ENCODE measurements at regions not wholly inside any gene's neighbourhood (a gene's known extent, or its start where the extent isn't known, plus 50 kb on each side); places are given as distances from the start of the nearest gene placed in this dataset.

GRCh38 chr10:30680908-30681307 is 51.4 kb upstream of the LYZL2 start:
- Histone ChIP-seq H3K4me2 (no peak overlapping the region), H3K9me3 (replicated peaks in 1 of 11) (peaks cover 0 to 11% (median 9%) of the 10 kb centered on the region in 11 experiments; a peak in 12 of 22 replicates), H3K9ac (no peak overlapping the region), H3K4me3 (no peak overlapping the region), H3K27ac (no peak overlapping the region), H4K20me1 (no peaks in the 10 kb centered on the region), H3K36me3 (no peaks in the 10 kb centered on the region), H3K27me3 (no peaks in the 10 kb centered on the region), H3K4me1 (peaks cover 0 to 12% (median 8%) of the 10 kb centered on the region in 10 experiments; a peak in 12 of 20 replicates)
- no peak for TF ChIP-seq Cebpa-rat (IDR thresholded peaks at IDR 0.05)

All from BLaER1 treated with 17β-estradiol and CSF1 and Interleukin-3, amounts not matched to agents 10 nM and 100 nM (cell line).